Upper lobe of right lung (tissue), 1 donor: ENCODE measurements at regions not wholly inside any gene's neighbourhood (a gene's known extent, or its start where the extent isn't known, plus 50 kb on each side); places are given as distances from the start of the nearest gene placed in this dataset.

Experiments
- ATAC-seq: fragments of 200-7000 bp; cut with Tn5 transposase; one replicate; pipeline ENCODE4 v1.9.1; 2020; ENCODE audit warnings: mild to moderate bottlenecking, moderate library complexity
- DNase-seq: peaks from one replicate; pipeline ENCODE4 v3.0.0-alpha.2; 2020
- H3K27ac ChIP-seq: fragments of 200-600 bp; one replicate; pipeline ENCODE4 v1.8.0; 2022
- H3K27me3 ChIP-seq: fragments of 200-600 bp; one replicate; pipeline ENCODE4 v1.8.0; 2022; ENCODE audit warnings: mild to moderate bottlenecking
- H3K36me3 ChIP-seq: fragments of 200-600 bp; one replicate; pipeline ENCODE4 v1.8.0; 2022
- H3K4me1 ChIP-seq: fragments of 200-600 bp; one replicate; pipeline ENCODE4 v1.8.0; 2022
- H3K4me3 ChIP-seq: fragments of 200-600 bp; one replicate; pipeline ENCODE4 v1.8.0; 2022; ENCODE audit warnings: mild to moderate bottlenecking
- H3K9me3 ChIP-seq: fragments of 200-600 bp; one replicate; pipeline ENCODE4 v1.8.0; 2022
- intact Hi-C: fragments of 100-400 bp; cut with DNase I; formaldehyde crosslinking; loops from one replicate; pipeline ENCODE4 v1.11.0; 2022
- TF ChIP-seq, protein P1 (sequence below): fragments of 200-600 bp; IDR thresholded peaks from one replicate; pipeline ENCODE4 v1.8.0; 2022; ENCODE audit warnings: antibody characterized with exemption
- donor health status: DM: no; HTN: yes; CAD: no; lungs with severe emphysema.

DNA sequence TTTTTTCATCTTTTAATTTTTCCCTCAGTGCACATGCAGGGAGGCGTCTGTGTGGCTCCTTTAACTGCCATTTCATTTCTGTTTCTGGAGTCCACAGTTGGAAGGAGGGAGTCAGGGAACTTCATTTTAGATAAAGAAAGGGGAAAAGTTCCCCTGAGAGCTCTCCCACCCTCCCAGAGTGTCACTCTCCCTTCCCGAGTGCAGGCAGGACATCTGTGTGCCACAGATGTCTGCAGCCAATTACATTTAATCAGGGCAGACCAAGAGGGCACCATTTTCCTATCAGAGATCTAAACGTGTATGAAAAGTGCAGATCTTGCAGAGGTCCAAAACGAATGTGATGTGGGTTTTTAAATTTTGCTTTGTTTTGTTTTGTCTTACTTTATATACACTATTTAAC lies 96.6 kb downstream of the PXDC1 start:
- Histone ChIP-seq H3K9me3 (no peaks in the 10 kb centered on the region), H3K4me3 (no peak overlapping the region), H3K4me1 (no peaks in the 10 kb centered on the region), H3K36me3 (no peaks in the 10 kb centered on the region), H3K27me3 (no peaks in the 10 kb centered on the region), H3K27ac (no peak overlapping the region)
- ATAC-seq: no peak
- TF ChIP-seq, protein P1, sequence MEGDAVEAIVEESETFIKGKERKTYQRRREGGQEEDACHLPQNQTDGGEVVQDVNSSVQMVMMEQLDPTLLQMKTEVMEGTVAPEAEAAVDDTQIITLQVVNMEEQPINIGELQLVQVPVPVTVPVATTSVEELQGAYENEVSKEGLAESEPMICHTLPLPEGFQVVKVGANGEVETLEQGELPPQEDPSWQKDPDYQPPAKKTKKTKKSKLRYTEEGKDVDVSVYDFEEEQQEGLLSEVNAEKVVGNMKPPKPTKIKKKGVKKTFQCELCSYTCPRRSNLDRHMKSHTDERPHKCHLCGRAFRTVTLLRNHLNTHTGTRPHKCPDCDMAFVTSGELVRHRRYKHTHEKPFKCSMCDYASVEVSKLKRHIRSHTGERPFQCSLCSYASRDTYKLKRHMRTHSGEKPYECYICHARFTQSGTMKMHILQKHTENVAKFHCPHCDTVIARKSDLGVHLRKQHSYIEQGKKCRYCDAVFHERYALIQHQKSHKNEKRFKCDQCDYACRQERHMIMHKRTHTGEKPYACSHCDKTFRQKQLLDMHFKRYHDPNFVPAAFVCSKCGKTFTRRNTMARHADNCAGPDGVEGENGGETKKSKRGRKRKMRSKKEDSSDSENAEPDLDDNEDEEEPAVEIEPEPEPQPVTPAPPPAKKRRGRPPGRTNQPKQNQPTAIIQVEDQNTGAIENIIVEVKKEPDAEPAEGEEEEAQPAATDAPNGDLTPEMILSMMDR: no peak
- DNase-seq: no peak
- intact Hi-C loops: no loop called here

DNA sequence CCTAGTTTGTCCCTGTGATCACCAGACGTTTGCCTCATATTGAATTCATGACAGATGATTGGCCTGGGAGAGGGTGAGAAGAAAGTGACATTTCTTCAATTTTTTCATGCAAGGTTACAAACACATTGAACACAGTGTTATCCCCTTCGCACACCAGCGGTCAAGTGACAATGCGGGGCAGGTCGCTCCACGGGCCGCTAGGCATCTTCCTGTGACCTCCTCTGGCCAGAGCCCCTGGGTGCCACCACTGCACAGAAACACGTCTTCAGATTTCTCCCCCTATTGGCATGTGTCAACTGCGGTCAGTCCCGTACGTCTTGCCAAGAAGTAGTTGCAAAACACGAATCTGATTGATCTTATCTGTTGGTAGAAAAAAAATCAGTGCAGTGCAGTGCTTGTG lies 97.1 kb downstream of the PXDC1 start:
- no peak for DNase-seq
- Histone ChIP-seq H3K9me3 (no peaks in the 10 kb centered on the region), H3K27me3 (no peaks in the 10 kb centered on the region), H3K27ac (no peak overlapping the region), H3K4me3 (no peak overlapping the region), H3K36me3 (no peaks in the 10 kb centered on the region), H3K4me1 (no peaks in the 10 kb centered on the region)
- intact Hi-C loops: no loop called here
- TF ChIP-seq, protein P1: no peak
- no peak for ATAC-seq

DNA sequence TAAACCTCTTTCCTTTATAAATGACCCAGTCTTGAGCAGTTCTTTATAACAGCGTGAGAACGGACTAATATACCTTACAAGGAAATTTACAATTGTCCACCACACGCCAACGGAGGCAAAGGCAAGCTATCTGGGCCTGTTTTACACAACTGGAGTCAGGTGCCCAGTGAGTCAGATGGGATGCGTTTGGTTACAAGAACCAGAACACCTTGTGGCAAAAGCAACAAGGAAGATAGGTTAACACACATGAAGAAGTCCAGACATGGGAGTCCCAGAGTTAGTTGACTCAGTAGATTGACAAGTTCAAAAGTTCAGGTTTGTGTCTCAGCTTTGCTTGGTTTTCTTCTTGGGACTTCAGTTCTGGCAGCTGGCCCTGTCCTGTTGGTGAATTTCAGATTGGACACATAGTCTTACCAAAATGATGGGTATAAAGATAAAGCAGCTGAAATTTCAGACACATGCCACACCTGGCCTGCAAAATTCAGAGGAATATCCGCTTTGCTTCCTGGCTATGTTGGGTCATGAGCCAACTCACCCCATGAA lies 97.9 kb downstream of the PXDC1 start:
- Histone ChIP-seq H3K36me3 (no peaks in the 10 kb centered on the region), H3K9me3 (no peaks in the 10 kb centered on the region), H3K27me3 (no peaks in the 10 kb centered on the region), H3K27ac (no peak overlapping the region), H3K4me3 (no peak overlapping the region), H3K4me1 (no peaks in the 10 kb centered on the region)
- intact Hi-C loops: no loop called here
- ATAC-seq (no peak), DNase-seq (no peak)
- TF ChIP-seq, protein P1: no peak

DNA sequence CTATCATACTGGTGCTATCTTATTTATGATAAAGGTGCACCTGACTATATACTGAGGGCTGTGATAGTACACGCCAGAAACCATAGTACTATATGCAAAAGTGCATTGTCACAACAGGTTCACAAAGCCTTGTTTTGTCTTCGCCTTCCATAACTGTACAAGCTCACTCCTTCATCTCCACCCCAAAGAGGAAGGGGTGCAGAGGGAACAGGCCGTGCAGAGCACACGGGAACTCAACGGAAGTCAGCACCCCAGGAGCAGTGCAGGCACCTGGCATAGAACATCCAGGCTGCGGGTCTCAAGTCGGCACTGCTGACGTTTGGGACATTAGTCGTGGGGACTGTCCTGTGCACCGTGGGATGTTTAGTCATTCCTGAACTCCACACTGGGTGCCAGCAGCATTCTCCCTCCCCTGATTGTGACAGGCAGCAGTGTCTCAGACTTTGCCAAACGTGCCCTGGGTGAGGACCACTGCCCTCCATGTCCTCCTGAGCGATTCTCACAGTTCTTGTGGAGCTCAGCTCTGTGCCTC lies 99.7 kb downstream of the PXDC1 start:
- TF ChIP-seq, protein P1: no peak
- intact Hi-C loops: no loop called here
- H3K27me3 ChIP-seq: no peaks in the 10 kb centered on the region
- no peak overlapping the region for H3K27ac ChIP-seq
- H3K36me3 ChIP-seq: no peaks in the 10 kb centered on the region
- H3K4me3 ChIP-seq: no peak overlapping the region
- no peaks in the 10 kb centered on the region for H3K4me1 ChIP-seq
- DNase-seq (no peak), ATAC-seq (peak; percentile 9)
- no peaks in the 10 kb centered on the region for H3K9me3 ChIP-seq

DNA sequence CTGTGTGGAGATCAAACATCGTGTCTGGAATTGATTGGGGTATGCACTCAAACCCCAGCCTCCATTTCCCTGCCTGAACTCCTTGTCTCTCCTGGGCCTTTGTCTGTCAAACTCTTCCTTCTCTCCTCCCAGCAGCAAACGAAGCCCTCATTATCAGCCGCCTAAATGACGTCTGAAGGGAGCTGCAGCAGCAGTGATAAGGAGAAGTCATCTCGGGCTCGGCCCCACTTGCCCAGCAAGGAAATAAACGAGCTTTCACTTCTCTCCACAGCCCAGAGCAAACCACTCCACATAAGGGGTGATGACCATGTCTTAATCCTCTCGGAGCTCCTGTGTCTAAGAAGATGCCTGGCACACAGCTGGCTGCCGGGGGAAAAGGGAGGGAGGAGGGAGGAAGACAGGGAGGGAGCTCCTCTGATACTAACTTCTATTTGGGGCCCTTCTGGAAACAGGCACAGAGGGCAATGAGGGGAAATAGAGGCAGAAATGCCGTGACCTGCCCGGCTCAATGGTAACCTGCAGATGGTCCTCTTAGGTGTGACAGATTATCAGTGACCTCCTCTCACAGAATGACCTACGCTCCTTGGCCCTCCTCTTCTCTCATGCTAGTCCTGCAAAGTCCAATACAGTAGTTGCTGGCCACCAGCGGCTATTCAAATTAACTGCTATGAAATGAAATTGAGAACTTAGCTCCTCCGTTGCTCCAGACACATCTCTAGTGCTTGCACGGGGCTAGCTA lies 100.4 kb downstream of the PXDC1 start:
- no peak for DNase-seq
- Histone ChIP-seq H3K27ac (no peak overlapping the region), H3K4me1 (no peaks in the 10 kb centered on the region), H3K9me3 (no peaks in the 10 kb centered on the region), H3K36me3 (no peaks in the 10 kb centered on the region), H3K4me3 (no peak overlapping the region), H3K27me3 (no peaks in the 10 kb centered on the region)
- intact Hi-C loops: no loop called here
- no peak for ATAC-seq
- TF ChIP-seq, protein P1: no peak
